Breast epithelium (tissue), 3 donors: ENCODE measurements at regions not wholly inside any gene's neighbourhood (a gene's known extent, or its start where the extent isn't known, plus 50 kb on each side); places are given as distances from the start of the nearest gene placed in this dataset.

Experiments used
- CTCF ChIP-seq, 3 donors: fragments of 450-650 bp; IDR thresholded peaks; one replicate each; pipeline ENCODE4 v1.5.1; 2016 to 2017; ENCODE audit warnings: antibody characterized with exemption in 3 of 3, mild to moderate bottlenecking in 3 of 3, moderate library complexity in 3 of 3
- POLR2AphosphoS5 ChIP-seq, 3 donors: sonication (generic); formaldehyde crosslinking; IDR thresholded peaks; one replicate each; pipeline ENCODE4 v1.6.1; 2017; ENCODE audit warnings: antibody characterized with exemption in 3 of 3

- TF ChIP-seq CTCF (IDR thresholded peaks at IDR 0.05) (no peak), POLR2AphosphoS5 (IDR thresholded peaks at IDR 0.05) (no peak)
Observed at GRCh38 chr16:85348065-85348840, 236.0 kb upstream of the CIBAR2 start.
